GM18870 (cell line): ENCODE measurements at regions not wholly inside any gene's neighbourhood (a gene's known extent, or its start where the extent isn't known, plus 50 kb on each side); places are given as distances from the start of the nearest gene placed in this dataset.
"Not testable (repeated sequence)": the region's sequence is repeated elsewhere in the genome, so short reads cannot be mapped to it uniquely, and the experiment has no call there.

Experiments used
- ATAC-seq: cut with Tn5 transposase; IDR thresholded peaks from one replicate; pipeline ENCODE4 v1.9.1; 2021; ENCODE audit warnings: moderate library complexity; ENCODE audit not compliant: unreplicated experiment

- ATAC-seq, result no peak
Observed at GRCh38 chr5:118220556-118221195, 767.7 kb downstream of the DTWD2 start.

GRCh38 chr5:118211606-118212005, 776.7 kb downstream of the DTWD2 start:
- ATAC-seq, result no peak

GRCh38 chr5:118208031-118208453, 780.3 kb downstream of the DTWD2 start:
- no peak for ATAC-seq

DNA sequence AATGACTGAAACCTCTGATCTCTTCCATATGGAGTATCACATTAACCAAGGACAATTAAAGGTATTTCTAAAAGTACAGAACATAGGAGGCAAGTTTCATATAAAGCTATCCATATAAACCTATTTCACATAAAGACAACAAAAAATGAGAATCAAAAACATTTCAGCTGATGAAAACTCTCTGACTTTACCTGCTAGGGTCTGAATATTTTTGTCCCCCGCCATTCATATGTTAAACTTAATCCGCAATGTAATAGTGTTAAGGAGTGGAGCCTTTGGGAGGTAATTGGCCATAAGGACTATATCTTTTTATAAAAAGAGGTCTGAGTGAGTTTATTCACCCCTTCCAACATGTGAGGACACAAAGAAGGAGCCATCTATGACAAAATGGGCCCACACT, 788.5 kb downstream of the DTWD2 start:
- no peak for ATAC-seq

DNA sequence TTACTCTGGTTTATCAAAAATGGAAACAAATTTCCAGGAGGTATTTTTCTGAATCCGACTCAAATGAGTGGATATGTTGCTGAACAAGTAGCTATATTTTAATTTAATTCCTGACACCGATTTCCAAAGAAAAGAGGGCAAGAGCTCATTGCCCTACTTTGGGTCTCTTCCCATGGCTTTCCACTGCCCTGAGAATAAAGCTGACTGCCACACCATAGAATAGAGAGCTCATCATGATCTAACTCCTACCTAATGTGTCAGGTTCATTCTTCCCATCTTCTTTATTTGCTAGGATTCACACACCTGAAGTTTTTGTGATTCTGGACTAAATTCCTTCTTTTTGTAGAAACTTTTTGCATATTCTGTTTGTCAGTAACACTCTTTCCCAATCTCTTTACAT, 792.1 kb downstream of the DTWD2 start:
- no peak for ATAC-seq

- no peak for ATAC-seq
Observed at GRCh38 chr5:118195211-118195610, 793.1 kb downstream of the DTWD2 start.

- ATAC-seq, result no peak
Observed at GRCh38 chr5:118193194-118193905, 795.0 kb downstream of the DTWD2 start.

- no peak for ATAC-seq
Observed at GRCh38 chr5:118185018-118185417, 803.3 kb downstream of the DTWD2 start.

DNA sequence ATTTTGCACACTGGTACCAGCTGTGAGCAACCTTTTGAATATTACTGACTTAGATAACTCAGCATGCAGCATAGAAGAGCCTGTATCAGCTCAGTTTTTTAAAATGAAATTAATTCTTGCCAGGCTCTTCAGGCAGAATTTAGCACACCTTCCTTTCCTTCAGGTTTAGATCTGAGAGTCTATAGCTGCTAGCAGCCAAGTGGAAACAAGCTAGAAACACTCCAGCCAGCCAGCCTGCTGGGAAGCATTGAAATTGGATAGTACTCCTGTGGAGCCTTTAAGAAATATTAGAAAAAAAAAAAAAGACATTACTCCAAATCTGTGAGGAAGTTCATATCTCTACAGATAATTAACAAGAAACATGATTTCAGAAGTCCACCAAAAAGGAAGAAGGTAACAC, 812.2 kb downstream of the DTWD2 start:
- no peak for ATAC-seq

GRCh38 chr5:118174671-118175070, 813.7 kb downstream of the DTWD2 start:
- ATAC-seq, result no peak

DNA sequence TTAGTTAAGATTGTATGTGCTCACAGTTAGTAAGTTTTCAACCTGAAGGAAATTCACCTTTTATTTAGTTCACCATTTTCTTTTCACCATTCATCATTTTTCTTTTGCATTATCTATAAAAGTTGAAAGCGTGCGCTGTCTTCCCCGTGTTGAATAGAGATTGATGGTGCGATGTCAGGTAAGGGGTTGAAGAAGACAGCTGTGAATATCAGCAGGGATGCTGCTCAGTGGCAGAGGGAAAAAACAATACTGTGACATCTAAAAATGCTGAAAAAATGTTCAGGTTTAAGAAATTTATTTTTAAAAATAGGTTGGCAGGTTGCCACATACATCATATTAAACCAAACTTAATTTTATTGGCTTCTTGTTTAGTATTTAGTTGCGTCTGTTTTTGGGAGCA, 815.0 kb downstream of the DTWD2 start:
- no peak for ATAC-seq

- no peak for ATAC-seq
Observed at GRCh38 chr5:118165619-118166018, 822.7 kb downstream of the DTWD2 start.

DNA sequence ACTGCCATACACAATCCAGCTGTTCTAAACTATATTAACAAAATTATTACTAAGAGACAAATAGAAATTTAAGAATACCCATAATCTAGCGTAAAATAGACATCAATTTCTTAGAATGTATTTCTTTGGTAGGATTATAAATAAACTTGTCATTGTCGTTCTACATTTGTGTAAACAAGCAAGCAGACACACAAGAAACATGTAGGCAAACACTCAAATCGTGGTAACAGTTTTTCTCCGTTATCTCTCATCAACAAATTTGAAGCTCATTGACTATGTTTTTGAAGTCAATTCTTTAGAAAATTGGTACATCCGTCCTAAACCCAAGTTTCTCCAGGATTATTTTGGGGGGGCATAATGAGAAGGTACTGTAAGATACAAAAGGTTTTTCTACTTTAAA, 832.2 kb downstream of the DTWD2 start:
- no peak for ATAC-seq

- ATAC-seq, result no peak
Observed at GRCh38 chr5:118146824-118147223, 841.5 kb downstream of the DTWD2 start.

DNA sequence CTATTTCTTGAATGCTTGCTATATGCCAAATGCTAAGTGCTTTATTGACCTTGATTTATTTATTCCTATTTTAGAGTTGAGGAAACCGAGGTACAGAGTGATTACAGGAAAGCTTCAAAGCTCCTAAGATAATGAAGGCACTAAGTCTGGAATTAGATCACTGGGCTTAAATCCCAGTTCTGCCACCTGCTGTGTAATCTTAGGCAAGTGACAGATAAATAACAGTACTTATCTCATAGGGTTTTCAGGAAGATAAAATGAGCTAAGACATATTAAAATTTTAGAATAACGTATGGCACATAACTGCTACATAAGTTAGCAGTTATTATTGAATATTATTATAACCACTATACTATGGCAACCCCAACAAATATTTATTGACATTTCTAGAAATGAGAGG, 843.8 kb downstream of the DTWD2 start:
- ATAC-seq, result no peak

- no peak for ATAC-seq
Observed at GRCh38 chr5:118139361-118139760, 849.0 kb downstream of the DTWD2 start.

- ATAC-seq, result peak; percentile 48
Observed at GRCh38 chr5:118126159-118126558, 862.2 kb downstream of the DTWD2 start.

DNA sequence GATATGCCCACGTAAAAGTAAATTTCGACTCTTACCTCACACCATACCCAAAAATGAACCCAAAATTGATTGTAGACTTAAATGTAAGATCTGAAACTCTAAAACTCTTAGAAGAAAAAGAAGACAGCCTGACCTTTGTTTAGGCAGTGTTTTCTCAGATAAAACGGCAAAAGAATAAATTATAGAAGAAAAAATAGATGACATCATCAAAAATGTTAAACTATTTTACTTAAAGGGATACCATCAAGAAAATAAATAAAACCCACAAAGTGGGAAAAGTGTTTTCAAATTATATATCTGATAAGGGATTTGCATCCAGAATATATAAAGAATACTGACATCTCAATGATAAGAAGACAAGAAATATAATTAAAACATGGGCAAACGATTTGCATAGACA, 862.7 kb downstream of the DTWD2 start:
- no peak for ATAC-seq

DNA sequence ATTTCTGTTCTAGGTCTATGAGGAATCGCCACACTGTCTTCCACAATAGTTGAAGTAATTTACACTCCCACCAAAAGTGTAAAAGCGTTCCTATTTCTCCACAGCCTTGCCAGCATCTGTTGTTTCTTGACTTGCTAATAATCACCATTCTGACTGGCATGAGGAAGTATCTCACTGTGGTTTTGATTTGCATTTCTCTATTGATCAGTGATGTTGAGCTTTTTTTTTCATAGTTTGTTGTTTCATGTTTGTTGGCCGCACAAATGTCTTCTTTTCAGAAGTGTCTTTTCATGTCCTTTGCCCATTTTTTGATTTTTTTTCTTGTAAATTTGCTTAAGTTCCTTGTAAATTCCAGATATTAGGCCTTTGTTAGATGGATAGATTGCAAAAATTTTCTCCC, 867.1 kb downstream of the DTWD2 start:
- ATAC-seq, result no peak

DNA sequence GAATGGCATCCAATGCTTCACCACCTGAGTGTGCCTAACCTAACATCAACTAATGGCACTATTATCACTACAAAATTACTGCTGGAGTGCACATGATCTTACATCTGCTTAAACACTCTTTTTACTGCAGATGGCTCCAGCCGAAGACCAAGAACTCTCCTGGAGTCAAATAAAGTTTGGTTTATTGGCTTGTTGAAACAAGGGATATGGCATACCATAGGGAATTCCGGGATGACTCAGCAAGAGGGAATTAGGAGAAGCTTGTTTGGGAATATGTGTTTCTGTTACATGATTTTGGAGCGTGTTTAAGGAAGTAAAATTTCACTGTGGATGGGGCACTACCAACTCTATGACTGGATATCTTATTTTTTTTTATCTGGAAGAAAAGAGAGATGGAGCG, 872.6 kb downstream of the DTWD2 start:
- no peak for ATAC-seq

GRCh38 chr5:118111956-118112355, 876.4 kb downstream of the DTWD2 start:
- ATAC-seq, result no peak

GRCh38 chr5:118107246-118107645, 881.1 kb downstream of the DTWD2 start:
- ATAC-seq, result not testable (repeated sequence)

DNA sequence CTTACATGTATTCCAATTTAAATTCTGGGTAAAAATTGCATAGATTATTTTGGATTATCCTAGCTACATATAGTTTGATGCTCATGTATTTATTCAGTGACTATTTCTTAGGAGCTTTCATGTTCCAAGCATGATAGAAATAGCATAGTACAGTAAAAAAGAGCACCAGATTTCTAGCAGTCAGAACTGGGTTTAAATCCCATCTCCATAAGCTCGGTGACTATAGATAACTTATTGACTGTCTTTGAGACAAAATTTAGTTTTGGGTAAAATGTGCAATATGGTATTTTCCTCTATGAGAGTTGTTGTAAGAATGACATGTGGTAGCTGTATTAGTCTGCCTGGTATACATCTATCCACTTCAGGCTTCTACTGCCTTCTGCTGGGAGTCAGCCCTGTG, 889.6 kb downstream of the DTWD2 start:
- no peak for ATAC-seq
